ENCODE measurements at regions not wholly inside any gene's neighbourhood (a gene's known extent, or its start where the extent isn't known, plus 50 kb on each side); places are given as distances from the start of the nearest gene placed in this dataset.

GRCh38 chrX:63526863-63527262 lies 175.7 kb upstream of the SPIN4 start:
- TF ChIP-seq CTCF (optimal IDR thresholded peaks at IDR 0.05 in 1 of 3, IDR thresholded peaks at IDR 0.05 in 1 of 3, conservative IDR thresholded peaks at IDR 0.05 in 1 of 3; ENCODE audit: extremely low read depth in 1 of 3, insufficient read depth in 2 of 3, low read length in 3 of 3) (no peak), EZH2 (IDR thresholded peaks at IDR 0.05; ENCODE audit: low read length) (no peak)
